H1 (cell line): ENCODE measurements at regions not wholly inside any gene's neighbourhood (a gene's known extent, or its start where the extent isn't known, plus 50 kb on each side); places are given as distances from the start of the nearest gene placed in this dataset.

Experiments
- BRCA1 ChIP-seq: IDR thresholded peaks from 2 replicates; pipeline ENCODE4 v1.6.1; 2012; ENCODE audit warnings: low read depth, low read length, improper control_type of control experiment
- CHD2 ChIP-seq: IDR thresholded peaks from 2 replicates; pipeline ENCODE4 v1.6.1; 2012; ENCODE audit warnings: low read length, improper control_type of control experiment
- CHD7 ChIP-seq: fragments of 300-600 bp; sonication (generic); IDR thresholded peaks from 2 replicates; pipeline ENCODE4 v1.7.1; 2012; ENCODE audit warnings: low read length, moderate library complexity, mild to moderate bottlenecking, inconsistent platforms; ENCODE audit not compliant: insufficient replicate concordance
- EZH2 ChIP-seq: fragments of 200-600 bp; sonication (generic); IDR thresholded peaks from 2 replicates; pipeline ENCODE4 v1.7.1; 2012; ENCODE audit warnings: low read depth, mild to moderate bottlenecking, moderate library complexity, low read length, inconsistent platforms; ENCODE audit not compliant: severe bottlenecking
- NANOG ChIP-seq: IDR thresholded peaks from 2 replicates; pipeline ENCODE4 v1.6.1; 2011; ENCODE audit warnings: low read length, low read depth, mild to moderate bottlenecking, inconsistent platforms; ENCODE audit not compliant: insufficient read depth, poor library complexity, severe bottlenecking
- TAF1 ChIP-seq: IDR thresholded peaks from 2 replicates; pipeline ENCODE4 v1.6.1; 2011; ENCODE audit warnings: mild to moderate bottlenecking, low read depth, low read length
- YY1 ChIP-seq: IDR thresholded peaks from 2 replicates; pipeline ENCODE4 v1.6.1; 2011; ENCODE audit warnings: low read depth, mild to moderate bottlenecking, low read length

GRCh38 chr22:49012712-49013395 is 814.8 kb downstream of the BRD1 start (continued):
- no peak for TF ChIP-seq CHD7
- TF ChIP-seq EZH2, result no peak
- TF ChIP-seq BRCA1, result no peak
- TF ChIP-seq CHD2, result no peak
- TF ChIP-seq NANOG, result no peak
- TF ChIP-seq TAF1, result no peak
- no peak for TF ChIP-seq YY1
